SK-N-SH treated with all-trans-retinoic acid at 6 μM for 48 hours (cell line): ENCODE measurements at regions not wholly inside any gene's neighbourhood (a gene's known extent, or its start where the extent isn't known, plus 50 kb on each side); places are given as distances from the start of the nearest gene placed in this dataset.

Experiments used
- BACH2 ChIP-seq: fragments of 250-450 bp; sonication (Bioruptor Pico); IDR thresholded peaks from 2 replicates; pipeline ENCODE4 v1.9.0; 2021; ENCODE audit warnings: mild to moderate bottlenecking, borderline replicate concordance
- CREB5 ChIP-seq: fragments of 250-450 bp; sonication (Bioruptor Pico); IDR thresholded peaks from 2 replicates; pipeline ENCODE4 v1.5.1; 2020; ENCODE audit warnings: low read depth, mild to moderate bottlenecking, moderate library complexity
- PATZ1 ChIP-seq: fragments of 250-450 bp; sonication (Bioruptor Pico); IDR thresholded peaks from 2 replicates; pipeline ENCODE4 v1.8.0; 2020; ENCODE audit warnings: mild to moderate bottlenecking, moderate library complexity, borderline replicate concordance
- ZC3H10 ChIP-seq: fragments of 250-450 bp; sonication (Bioruptor Pico); IDR thresholded peaks from 2 replicates; pipeline ENCODE4 v1.5.1; 2021; ENCODE audit warnings: mild to moderate bottlenecking, moderate library complexity
- ZFP3 ChIP-seq: fragments of 250-450 bp; sonication (Bioruptor Pico); IDR thresholded peaks from 2 replicates; pipeline ENCODE4 v1.5.0; 2020; ENCODE audit warnings: mild to moderate bottlenecking, moderate library complexity
- ZNF565 ChIP-seq: fragments of 450-650 bp; formaldehyde crosslinking; conservative IDR thresholded peaks from 2 replicates; pipeline ENCODE4 v1.5.0; 2020; ENCODE audit warnings: low read depth, mild to moderate bottlenecking, moderate library complexity
- ZNF70 ChIP-seq: fragments of 450-650 bp; formaldehyde crosslinking; IDR thresholded peaks from 2 replicates; pipeline ENCODE4 v1.5.0; 2020; ENCODE audit warnings: mild to moderate bottlenecking, moderate library complexity

GRCh38 chr7:46243406-46243805 lies 322.3 kb upstream of the IGFBP3 start:
- TF ChIP-seq ZNF565 (no peak), ZFP3 (CRISPR knock-in tag) (no peak), CREB5 (CRISPR knock-in tag) (no peak), ZNF70 (CRISPR knock-in tag) (no peak), ZC3H10 (CRISPR knock-in tag) (no peak), PATZ1 (CRISPR knock-in tag) (no peak), BACH2 (CRISPR knock-in tag) (no peak)
